D341Med (cell line): ENCODE measurements at regions not wholly inside any gene's neighbourhood (a gene's known extent, or its start where the extent isn't known, plus 50 kb on each side); places are given as distances from the start of the nearest gene placed in this dataset.
"Not testable (repeated sequence)": the region's sequence is repeated elsewhere in the genome, so short reads cannot be mapped to it uniquely, and the experiment has no call there.

Experiments
- DNase-seq: peaks from one replicate; pipeline ENCODE4 v3.0.0; 2012; ENCODE audit warnings: low spot score

- no peak for DNase-seq
Measured at GRCh38 chr13:54597540-54598088, 1569.0 kb downstream of the OLFM4 start.

- DNase-seq = no peak
Measured at GRCh38 chr13:54599413-54599812, 1570.8 kb downstream of the OLFM4 start.

- DNase-seq = no peak
Measured at GRCh38 chr13:54606944-54607343, 1578.3 kb downstream of the OLFM4 start.

GRCh38 chr13:54607421-54607820 lies 1578.8 kb downstream of the OLFM4 start:
- no peak for DNase-seq

GRCh38 chr13:54611390-54611789 lies 1582.8 kb downstream of the OLFM4 start:
- DNase-seq = no peak

- DNase-seq = peak; percentile 28
Measured at GRCh38 chr13:54614726-54615125, 1586.1 kb downstream of the OLFM4 start.

GRCh38 chr13:54626504-54626903 lies 1597.9 kb downstream of the OLFM4 start:
- DNase-seq = not testable (repeated sequence)

- DNase-seq = peak; percentile 33
Measured at GRCh38 chr13:54627646-54628372, 1599.2 kb downstream of the OLFM4 start.

GRCh38 chr13:54628383-54628782 lies 1599.8 kb downstream of the OLFM4 start:
- no peak for DNase-seq

- no peak for DNase-seq
Measured at GRCh38 chr13:54633456-54633855, 1604.8 kb downstream of the OLFM4 start.

GRCh38 chr13:54636231-54636630 lies 1607.6 kb downstream of the OLFM4 start:
- DNase-seq = no peak

- DNase-seq = no peak
Measured at GRCh38 chr13:54637366-54637765, 1608.8 kb downstream of the OLFM4 start.

GRCh38 chr13:54640719-54641118 lies 1612.1 kb downstream of the OLFM4 start:
- no peak for DNase-seq

GRCh38 chr13:54643863-54644262 lies 1615.2 kb downstream of the OLFM4 start:
- no peak for DNase-seq

GRCh38 chr13:54647275-54647674 lies 1618.7 kb downstream of the OLFM4 start:
- DNase-seq = no peak

GRCh38 chr13:54657588-54657987 lies 1629.0 kb downstream of the OLFM4 start:
- no peak for DNase-seq

GRCh38 chr13:54658771-54659170 lies 1630.2 kb downstream of the OLFM4 start:
- no peak for DNase-seq

- no peak for DNase-seq
Measured at GRCh38 chr13:54660277-54660676, 1631.7 kb downstream of the OLFM4 start.

- DNase-seq = no peak
Measured at GRCh38 chr13:54676526-54677113, 1648.0 kb downstream of the OLFM4 start.

- DNase-seq = no peak
Measured at GRCh38 chr13:54682184-54682583, 1653.6 kb downstream of the OLFM4 start.

- DNase-seq = no peak
Measured at GRCh38 chr13:54687173-54687572, 1658.6 kb downstream of the OLFM4 start.

- DNase-seq = no peak
Measured at GRCh38 chr13:54699831-54700230, 1671.2 kb downstream of the OLFM4 start.

- DNase-seq = no peak
Measured at GRCh38 chr13:54705738-54706137, 1677.1 kb downstream of the OLFM4 start.

GRCh38 chr13:54706336-54706735 lies 1677.7 kb downstream of the OLFM4 start:
- DNase-seq = no peak
